NT2/D1 (cell line): ENCODE measurements at regions not wholly inside any gene's neighbourhood (a gene's known extent, or its start where the extent isn't known, plus 50 kb on each side); places are given as distances from the start of the nearest gene placed in this dataset.

ENCODE experiments used
- DNase-seq: peaks from one replicate; pipeline ENCODE4 v3.0.0-alpha.2; 2011; ENCODE audit warnings: low read depth, low spot score
- H3K27me3 ChIP-seq: 2 replicates; pipeline ENCODE4 v1.6.0; 2011; ENCODE audit warnings: mild to moderate bottlenecking; ENCODE audit not compliant: insufficient read length, insufficient read depth
- H3K36me3 ChIP-seq: 2 replicates; pipeline ENCODE4 v1.6.1; 2011; ENCODE audit warnings: mild to moderate bottlenecking, low read length, mixed read lengths; ENCODE audit not compliant: insufficient read depth, insufficient read length
- H3K4me1 ChIP-seq: 2 replicates; pipeline ENCODE4 v1.5.1; 2011; ENCODE audit not compliant: insufficient read depth, insufficient read length
- H3K4me3 ChIP-seq: 2 replicates; pipeline ENCODE4 v1.5.1; 2011; ENCODE audit warnings: low read depth; ENCODE audit not compliant: insufficient read length
- H3K9ac ChIP-seq: 2 replicates; pipeline ENCODE4 v1.6.0; 2011; ENCODE audit warnings: low read depth; ENCODE audit not compliant: insufficient read length
- H3K9me3 ChIP-seq: 2 replicates; pipeline ENCODE4 v1.5.1; 2011; ENCODE audit warnings: mild to moderate bottlenecking, low read length; ENCODE audit not compliant: insufficient read depth
- SUZ12 ChIP-seq: IDR thresholded peaks from 2 replicates; pipeline ENCODE4 v1.6.1; 2011; ENCODE audit not compliant: insufficient read length, insufficient read depth; ENCODE audit errors: extremely low read depth
- YY1 ChIP-seq: IDR thresholded peaks from 2 replicates; pipeline ENCODE4 v1.6.1; 2011; ENCODE audit not compliant: insufficient read length, insufficient read depth
- ZNF274 ChIP-seq: IDR thresholded peaks from 2 replicates; pipeline ENCODE4 v1.6.1; 2011; ENCODE audit warnings: mild to moderate bottlenecking, low read depth, low read length

DNA sequence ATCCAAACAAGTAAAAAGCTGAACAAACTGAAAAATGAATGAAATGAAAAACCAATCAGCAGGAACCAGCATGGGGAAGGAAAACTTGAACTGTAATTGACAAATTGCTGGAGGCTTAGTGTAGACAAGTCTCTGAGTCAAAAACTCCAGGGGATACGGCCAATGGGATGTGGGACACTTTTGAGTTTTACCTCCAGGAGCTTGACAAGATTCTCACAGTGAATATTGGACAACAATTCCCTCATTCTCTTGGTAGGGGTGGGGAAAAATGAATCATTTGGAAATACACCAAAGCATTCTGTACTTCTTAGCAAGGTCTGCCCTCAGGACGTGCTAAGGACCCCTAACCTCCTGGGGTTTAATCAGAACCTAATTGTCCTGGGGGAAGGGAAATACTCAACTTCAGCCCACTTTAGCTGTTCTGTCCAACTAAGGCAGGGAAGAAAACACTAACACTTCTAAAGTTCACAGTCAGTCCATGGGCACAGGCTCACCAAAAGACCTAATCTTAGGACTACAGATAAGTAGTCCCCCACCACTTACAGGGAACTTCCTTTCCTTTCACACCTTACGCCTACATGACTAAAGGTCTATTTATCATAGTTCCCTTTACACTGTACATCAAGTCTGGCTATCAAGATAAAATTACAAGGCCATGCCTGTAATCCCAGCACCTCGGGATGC is 60.7 kb upstream of the CDC42BPA start:
- Histone ChIP-seq H3K9me3 (no peaks in the 10 kb centered on the region), H3K4me1 (no peaks in the 10 kb centered on the region), H3K4me3 (no peak overlapping the region), H3K9ac (no peak overlapping the region), H3K27me3 (no peaks in the 10 kb centered on the region), H3K36me3 (no peaks in the 10 kb centered on the region)
- DNase-seq, result no peak
- TF ChIP-seq YY1 (no peak), SUZ12 (no peak), ZNF274 (no peak)

DNA sequence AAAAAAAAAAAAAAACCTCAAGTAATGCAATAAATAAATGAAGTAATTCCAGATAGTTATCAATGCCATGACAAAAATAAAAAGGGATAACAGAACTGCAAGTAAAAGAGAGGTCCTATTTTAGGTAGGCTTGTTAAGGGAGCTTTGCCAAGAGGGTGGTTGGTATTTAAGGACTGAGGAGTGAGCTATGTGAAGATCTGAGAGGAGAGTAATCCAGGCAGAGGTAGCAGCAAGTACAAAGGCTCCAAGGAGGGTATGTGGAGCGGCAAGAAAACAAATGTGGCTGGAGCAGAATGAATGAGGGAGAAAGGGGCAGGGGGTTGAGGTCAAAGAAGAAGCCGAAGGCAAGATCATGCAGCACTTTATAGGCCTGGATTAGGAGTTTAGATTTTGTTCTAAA is 59.9 kb upstream of the CDC42BPA start:
- Histone ChIP-seq H3K36me3 (no peaks in the 10 kb centered on the region), H3K9ac (no peak overlapping the region), H3K4me3 (no peak overlapping the region), H3K9me3 (no peaks in the 10 kb centered on the region), H3K4me1 (no peaks in the 10 kb centered on the region), H3K27me3 (no peaks in the 10 kb centered on the region)
- DNase-seq, result no peak
- no peak for TF ChIP-seq ZNF274
- TF ChIP-seq YY1, result no peak
- no peak for TF ChIP-seq SUZ12

DNA sequence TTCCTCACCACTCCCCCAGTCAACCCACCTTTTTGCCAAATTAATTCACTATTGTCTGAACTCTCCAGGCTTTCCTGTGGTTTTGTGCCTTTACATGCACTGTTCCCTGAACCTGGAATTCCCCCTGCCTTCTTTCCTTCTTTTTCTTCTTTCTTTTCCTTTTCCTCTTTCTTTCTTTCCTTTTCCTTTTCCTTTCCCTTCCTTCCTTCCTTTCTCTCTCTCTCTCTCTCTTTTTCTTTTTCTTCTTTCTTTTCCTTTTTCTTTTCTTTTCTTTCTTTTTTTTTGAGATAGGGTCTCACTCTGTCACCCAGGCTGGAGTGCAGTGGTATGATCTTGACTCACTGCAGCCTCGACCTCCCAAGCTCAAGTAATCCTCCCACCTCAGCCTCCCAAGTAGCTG is 56.6 kb upstream of the CDC42BPA start:
- DNase-seq, result no peak
- TF ChIP-seq YY1 (no peak), SUZ12 (no peak), ZNF274 (no peak)
- H3K4me3 ChIP-seq, result no peak overlapping the region
- no peaks in the 10 kb centered on the region for H3K4me1 ChIP-seq
- H3K36me3 ChIP-seq, result no peaks in the 10 kb centered on the region
- H3K9me3 ChIP-seq, result no peaks in the 10 kb centered on the region
- no peak overlapping the region for H3K9ac ChIP-seq
- H3K27me3 ChIP-seq, result no peaks in the 10 kb centered on the region

DNA sequence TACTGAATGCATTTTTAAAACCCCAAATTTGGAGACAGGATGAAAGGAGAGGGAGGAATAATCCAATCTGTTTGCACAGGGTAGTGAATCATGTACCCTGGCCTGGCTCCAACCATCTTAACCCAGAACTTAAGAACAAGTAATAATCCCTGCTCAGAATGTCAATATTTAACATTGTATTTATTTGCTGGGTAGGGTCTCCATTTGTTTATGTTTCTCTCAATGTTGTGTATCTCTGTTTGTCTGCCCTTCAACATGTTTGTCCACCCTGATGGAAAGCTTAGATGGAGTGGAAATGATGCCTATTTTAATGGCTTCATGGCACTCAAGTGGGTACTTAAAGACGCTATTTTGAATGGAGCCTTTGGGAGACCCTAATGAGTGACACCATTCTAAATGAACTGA is 54.4 kb upstream of the CDC42BPA start:
- Histone ChIP-seq H3K9ac (no peak overlapping the region), H3K36me3 (no peaks in the 10 kb centered on the region), H3K9me3 (no peaks in the 10 kb centered on the region), H3K27me3 (no peaks in the 10 kb centered on the region), H3K4me1 (no peaks in the 10 kb centered on the region), H3K4me3 (no peak overlapping the region)
- TF ChIP-seq SUZ12, result no peak
- no peak for TF ChIP-seq YY1
- TF ChIP-seq ZNF274, result no peak
- DNase-seq, result no peak

DNA sequence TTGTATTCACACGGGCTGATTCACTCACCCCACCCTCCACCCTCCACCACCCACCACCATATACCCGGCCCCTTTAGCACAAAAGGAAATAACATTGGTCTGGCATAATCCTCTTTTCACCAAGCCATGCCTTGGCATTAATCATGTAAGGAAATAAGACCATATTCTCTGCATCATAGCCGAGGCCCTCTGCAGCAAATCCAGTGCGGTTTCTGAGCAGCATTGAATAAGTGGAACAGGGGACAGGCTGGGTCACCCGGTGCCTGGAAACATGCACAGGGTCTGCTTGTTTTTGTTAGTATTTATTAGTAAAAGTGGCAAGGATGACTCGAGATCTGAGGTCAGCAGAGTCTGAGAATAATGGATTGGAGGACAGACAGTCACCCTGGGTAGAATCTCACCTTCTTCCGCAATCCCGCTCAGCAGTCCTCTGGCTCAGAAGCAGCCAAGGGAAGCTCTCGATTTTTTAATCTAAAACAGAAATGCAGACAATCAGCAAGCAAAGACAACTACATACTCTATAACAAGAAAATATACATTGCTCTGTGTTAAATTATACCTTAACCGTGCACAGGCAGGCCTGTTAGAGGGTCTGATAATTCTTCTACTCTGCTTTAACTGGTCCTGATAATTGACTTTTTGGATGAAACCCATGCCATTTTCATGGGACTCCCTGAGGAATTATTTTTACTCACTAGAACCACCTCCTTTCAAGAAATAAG is 52.4 kb upstream of the CDC42BPA start:
- TF ChIP-seq YY1 (no peak), SUZ12 (no peak), ZNF274 (no peak)
- Histone ChIP-seq H3K9me3 (no peaks in the 10 kb centered on the region), H3K36me3 (no peaks in the 10 kb centered on the region), H3K4me3 (no peak overlapping the region), H3K9ac (no peak overlapping the region), H3K27me3 (no peaks in the 10 kb centered on the region), H3K4me1 (no peaks in the 10 kb centered on the region)
- no peak for DNase-seq

- peak overlapping the region; percentile 39 for H3K9ac ChIP-seq
- no peaks in the 10 kb centered on the region for H3K9me3 ChIP-seq
- H3K36me3 ChIP-seq, result no peaks in the 10 kb centered on the region
- H3K4me3 ChIP-seq, result no peak overlapping the region
- no peaks in the 10 kb centered on the region for H3K27me3 ChIP-seq
- no peak for DNase-seq
- TF ChIP-seq ZNF274, result no peak
- TF ChIP-seq SUZ12, result no peak
- TF ChIP-seq YY1, result no peak
- no peaks in the 10 kb centered on the region for H3K4me1 ChIP-seq
Measured at GRCh38 chr1:227369102-227369760, 50.9 kb upstream of the CDC42BPA start.
